ENCODE measurements at regions not wholly inside any gene's neighbourhood (a gene's known extent, or its start where the extent isn't known, plus 50 kb on each side); places are given as distances from the start of the nearest gene placed in this dataset.

DNA sequence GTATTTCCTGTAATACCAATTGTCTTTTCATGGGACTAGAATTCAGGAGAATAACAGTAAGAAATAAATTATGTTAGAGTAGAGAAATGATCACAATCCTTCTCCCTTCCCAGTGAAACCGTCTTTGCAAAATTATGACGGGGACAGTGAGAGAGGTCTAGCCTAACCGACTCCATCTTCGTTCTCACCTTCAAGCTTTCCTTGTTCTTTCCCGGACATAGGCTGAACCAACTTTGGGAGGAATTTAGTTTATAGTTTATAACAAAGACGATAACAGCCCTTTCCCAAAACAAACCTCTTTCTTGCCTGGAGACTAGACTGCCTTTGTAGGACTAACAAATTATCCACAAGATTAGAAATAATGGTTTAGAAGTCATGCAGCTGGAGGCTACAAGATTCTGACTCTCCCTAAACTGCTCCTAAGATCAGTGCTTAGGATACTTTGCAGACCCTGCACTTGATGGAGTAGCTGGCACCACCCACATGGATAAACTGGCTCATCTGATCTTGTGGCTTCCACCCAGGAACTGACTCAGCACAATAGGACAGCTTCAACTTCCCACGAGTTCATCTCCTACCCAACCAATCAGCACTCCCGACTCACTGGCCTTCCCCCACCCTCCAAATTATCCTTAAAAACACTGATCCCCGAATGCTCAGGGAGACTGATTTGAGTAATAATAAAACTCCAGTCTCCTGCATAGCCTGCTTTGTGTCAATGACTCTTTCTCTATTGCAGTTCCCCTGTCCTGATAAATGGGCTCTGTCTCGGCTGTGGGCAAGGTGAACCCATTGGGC is 521.2 kb upstream of the TBX3 start:
- TF ChIP-seq, protein P1, sequence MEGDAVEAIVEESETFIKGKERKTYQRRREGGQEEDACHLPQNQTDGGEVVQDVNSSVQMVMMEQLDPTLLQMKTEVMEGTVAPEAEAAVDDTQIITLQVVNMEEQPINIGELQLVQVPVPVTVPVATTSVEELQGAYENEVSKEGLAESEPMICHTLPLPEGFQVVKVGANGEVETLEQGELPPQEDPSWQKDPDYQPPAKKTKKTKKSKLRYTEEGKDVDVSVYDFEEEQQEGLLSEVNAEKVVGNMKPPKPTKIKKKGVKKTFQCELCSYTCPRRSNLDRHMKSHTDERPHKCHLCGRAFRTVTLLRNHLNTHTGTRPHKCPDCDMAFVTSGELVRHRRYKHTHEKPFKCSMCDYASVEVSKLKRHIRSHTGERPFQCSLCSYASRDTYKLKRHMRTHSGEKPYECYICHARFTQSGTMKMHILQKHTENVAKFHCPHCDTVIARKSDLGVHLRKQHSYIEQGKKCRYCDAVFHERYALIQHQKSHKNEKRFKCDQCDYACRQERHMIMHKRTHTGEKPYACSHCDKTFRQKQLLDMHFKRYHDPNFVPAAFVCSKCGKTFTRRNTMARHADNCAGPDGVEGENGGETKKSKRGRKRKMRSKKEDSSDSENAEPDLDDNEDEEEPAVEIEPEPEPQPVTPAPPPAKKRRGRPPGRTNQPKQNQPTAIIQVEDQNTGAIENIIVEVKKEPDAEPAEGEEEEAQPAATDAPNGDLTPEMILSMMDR (conservative IDR thresholded peaks at IDR 0.05), result no peak
- no peak for TF ChIP-seq ZFX (IDR thresholded peaks at IDR 0.05)

Data from C4-2B (cell line).